KMS-11 (cell line): ENCODE measurements at regions not wholly inside any gene's neighbourhood (a gene's known extent, or its start where the extent isn't known, plus 50 kb on each side); places are given as distances from the start of the nearest gene placed in this dataset.

Experiments used
- H2AFZ ChIP-seq: fragments of 200-600 bp; sonication (generic); 2 replicates; pipeline ENCODE4 v1.6.1; 2016; ENCODE audit warnings: antibody characterized with exemption, mixed run types, low read depth
- H3K27ac ChIP-seq: fragments of 200-600 bp; sonication (generic); 2 replicates; pipeline ENCODE4 v1.6.1; 2016; ENCODE audit warnings: mild to moderate bottlenecking, mixed run types
- H3K27me3 ChIP-seq: fragments of 200-600 bp; sonication (generic); 2 replicates; pipeline ENCODE4 v1.6.1; 2017; ENCODE audit warnings: mild to moderate bottlenecking, low read depth, mixed run types, moderate library complexity; ENCODE audit not compliant: insufficient read depth
- H3K36me3 ChIP-seq: fragments of 200-600 bp; sonication (generic); 2 replicates; pipeline ENCODE4 v1.6.1; 2017; ENCODE audit warnings: mild to moderate bottlenecking, mixed run types; ENCODE audit not compliant: insufficient read depth
- H3K4me1 ChIP-seq: fragments of 200-600 bp; sonication (generic); 2 replicates; pipeline ENCODE4 v1.6.1; 2016; ENCODE audit warnings: mild to moderate bottlenecking, low read depth, mixed run types; ENCODE audit not compliant: poor library complexity, severe bottlenecking
- H3K4me2 ChIP-seq: fragments of 200-600 bp; sonication (generic); 2 replicates; pipeline ENCODE4 v1.7.0; 2016; ENCODE audit warnings: mild to moderate bottlenecking, mixed run types
- H3K4me3 ChIP-seq: fragments of 200-600 bp; sonication (generic); IDR thresholded peaks from 2 replicates; pipeline ENCODE4 v1.6.1; 2017; ENCODE audit warnings: low read depth, low read length, mixed read lengths; ENCODE audit not compliant: insufficient read depth
- H3K79me2 ChIP-seq: fragments of 200-600 bp; sonication (generic); 2 replicates; pipeline ENCODE4 v1.6.1; 2016; ENCODE audit warnings: low read depth, mixed run types; ENCODE audit not compliant: insufficient read depth
- H3K9ac ChIP-seq: fragments of 200-600 bp; sonication (generic); 2 replicates; pipeline ENCODE4 v1.6.1; 2016; ENCODE audit warnings: mild to moderate bottlenecking, mixed run types
- H4K20me1 ChIP-seq: fragments of 200-600 bp; sonication (generic); 2 replicates; pipeline ENCODE4 v1.6.1; 2016; ENCODE audit warnings: mild to moderate bottlenecking, mixed run types; ENCODE audit not compliant: insufficient read depth
- CTCF ChIP-seq: fragments of 200-600 bp; sonication (generic); conservative IDR thresholded peaks from 2 replicates; pipeline ENCODE4 v1.6.1; 2017; ENCODE audit warnings: low read depth, mild to moderate bottlenecking, antibody characterized with exemption, low read length, moderate library complexity, mixed read lengths

- no peak overlapping the region for H3K27ac ChIP-seq
- H3K27me3 ChIP-seq = no peaks in the 10 kb centered on the region
- H3K4me1 ChIP-seq = no peaks in the 10 kb centered on the region
- H3K9ac ChIP-seq = no peak overlapping the region
- no peak overlapping the region for H3K4me2 ChIP-seq
- TF ChIP-seq CTCF = no peak
- H2AFZ ChIP-seq = no peak overlapping the region
- no peaks in the 10 kb centered on the region for H3K79me2 ChIP-seq
- H3K36me3 ChIP-seq = no peaks in the 10 kb centered on the region
- no peak overlapping the region for H3K4me3 ChIP-seq
- H4K20me1 ChIP-seq = no peaks in the 10 kb centered on the region
These were observed 86.7 kb upstream of the CYYR1 start for GRCh38 chr21:26659757-26660156.

GRCh38 chr21:26659182-26659581, 86.1 kb upstream of the CYYR1 start:
- Histone ChIP-seq H3K4me3 (no peak overlapping the region), H3K27ac (no peak overlapping the region), H2AFZ (no peak overlapping the region), H3K27me3 (no peaks in the 10 kb centered on the region), H3K4me2 (no peak overlapping the region), H3K79me2 (no peaks in the 10 kb centered on the region), H3K9ac (no peak overlapping the region), H3K36me3 (no peaks in the 10 kb centered on the region), H3K4me1 (no peaks in the 10 kb centered on the region), H4K20me1 (no peaks in the 10 kb centered on the region)
- no peak for TF ChIP-seq CTCF

GRCh38 chr21:26655460-26655859, 82.4 kb upstream of the CYYR1 start:
- Histone ChIP-seq H3K27me3 (no peaks in the 10 kb centered on the region), H3K9ac (no peak overlapping the region), H3K4me3 (no peak overlapping the region), H3K36me3 (no peaks in the 10 kb centered on the region), H3K27ac (no peak overlapping the region), H3K79me2 (no peaks in the 10 kb centered on the region), H3K4me1 (no peaks in the 10 kb centered on the region), H4K20me1 (no peaks in the 10 kb centered on the region), H3K4me2 (no peak overlapping the region), H2AFZ (no peak overlapping the region)
- TF ChIP-seq CTCF = no peak

- TF ChIP-seq CTCF = no peak
These were observed 80.3 kb upstream of the CYYR1 start for GRCh38 chr21:26653430-26653829.

More at GRCh38 chr21:26653430-26653829, 80.3 kb upstream of the CYYR1 start:
- Histone ChIP-seq H2AFZ (no peak overlapping the region), H3K4me3 (no peak overlapping the region), H3K36me3 (no peaks in the 10 kb centered on the region), H3K27ac (no peak overlapping the region), H3K4me1 (no peaks in the 10 kb centered on the region), H4K20me1 (no peaks in the 10 kb centered on the region), H3K27me3 (no peaks in the 10 kb centered on the region), H3K79me2 (no peaks in the 10 kb centered on the region), H3K9ac (no peak overlapping the region), H3K4me2 (no peak overlapping the region)
